ENCODE measurements at regions not wholly inside any gene's neighbourhood (a gene's known extent, or its start where the extent isn't known, plus 50 kb on each side); places are given as distances from the start of the nearest gene placed in this dataset.
"Not testable (repeated sequence)": the region's sequence is repeated elsewhere in the genome, so short reads cannot be mapped to it uniquely, and the experiment has no call there.

DNA sequence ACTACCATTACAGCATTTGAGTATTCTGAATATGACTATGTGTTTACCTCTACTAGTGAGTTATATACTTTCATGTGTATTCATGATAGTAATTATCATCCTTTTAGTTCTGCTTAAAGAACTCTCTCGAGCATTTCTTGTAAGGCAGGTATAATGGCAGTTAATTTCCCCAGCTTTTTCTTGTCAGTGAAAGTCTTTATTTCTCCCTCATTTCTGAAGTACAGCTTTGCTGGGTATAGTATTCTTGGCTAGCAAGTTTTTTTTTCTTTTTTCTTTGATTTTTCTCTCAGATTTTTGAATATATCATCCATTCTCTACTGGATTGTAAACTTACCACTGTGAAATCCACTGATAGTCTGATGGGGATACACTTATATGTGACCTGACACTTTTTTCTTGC lies 165.9 kb upstream of the ARHGAP5 start:
- no peak for TF ChIP-seq CTCF (IDR thresholded peaks at IDR 0.05; ENCODE audit: borderline replicate concordance, insufficient read depth, low read depth, low read length)
- H3K4me3 ChIP-seq (ENCODE audit: low read depth, low read length): no peak overlapping the region

DNA sequence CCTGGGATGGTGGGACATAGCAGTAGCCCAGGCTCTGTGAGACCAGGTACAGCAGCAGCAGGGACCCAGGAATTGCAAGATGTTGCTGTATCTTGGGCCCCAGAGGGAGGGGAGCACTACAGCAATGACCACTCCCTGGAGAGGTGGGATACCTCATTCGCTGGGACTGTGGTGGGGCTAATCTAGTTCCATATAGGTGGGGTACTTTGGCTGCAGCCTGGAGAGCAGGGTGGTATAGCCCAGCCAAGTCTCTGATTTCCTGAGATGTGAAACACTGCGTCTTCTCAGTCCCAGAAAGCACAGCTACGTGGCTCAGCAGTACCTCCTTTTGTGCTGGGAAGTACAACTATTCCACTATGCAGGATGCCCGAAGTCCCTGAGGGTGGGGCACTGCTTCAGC lies 163.7 kb upstream of the ARHGAP5 start:
- no peak overlapping the region for H3K4me3 ChIP-seq (ENCODE audit: low read depth, low read length)
- TF ChIP-seq CTCF (IDR thresholded peaks at IDR 0.05; ENCODE audit: borderline replicate concordance, insufficient read depth, low read depth, low read length): no peak

GRCh38 chr14:31918289-31918688 lies 158.8 kb upstream of the ARHGAP5 start:
- H3K4me3 ChIP-seq (ENCODE audit: low read depth, low read length): not testable (repeated sequence)

DNA sequence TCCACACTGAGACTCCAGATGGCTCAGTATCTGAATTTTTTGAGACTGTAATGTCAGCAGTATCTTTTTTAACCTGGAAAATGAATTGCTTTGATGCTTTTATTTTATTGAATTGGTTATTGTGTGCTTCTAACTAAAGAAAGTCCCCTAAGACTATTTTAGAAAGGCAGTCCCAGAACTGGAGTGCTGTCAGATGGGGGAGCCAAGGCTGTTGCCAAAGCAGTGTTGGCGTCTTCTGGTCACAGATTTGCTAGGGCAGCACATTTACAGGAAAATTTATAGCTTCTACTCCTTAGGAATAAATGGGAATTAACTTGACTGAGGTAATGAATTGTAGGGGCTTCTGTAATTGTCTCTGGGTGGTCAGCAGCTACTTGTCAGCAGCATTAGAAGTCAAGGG lies 157.1 kb upstream of the ARHGAP5 start:
- TF ChIP-seq CTCF (IDR thresholded peaks at IDR 0.05; ENCODE audit: borderline replicate concordance, insufficient read depth, low read depth, low read length): no peak
- H3K4me3 ChIP-seq (ENCODE audit: low read depth, low read length): no peak overlapping the region

- TF ChIP-seq CTCF (IDR thresholded peaks at IDR 0.05; ENCODE audit: borderline replicate concordance, insufficient read depth, low read depth, low read length): no peak
- H3K4me3 ChIP-seq (ENCODE audit: low read depth, low read length): no peak overlapping the region
Measured at GRCh38 chr14:31920989-31921650, 156.0 kb upstream of the ARHGAP5 start.

GRCh38 chr14:31921721-31922120 lies 155.4 kb upstream of the ARHGAP5 start:
- H3K4me3 ChIP-seq (ENCODE audit: low read depth, low read length): no peak overlapping the region
- TF ChIP-seq CTCF (IDR thresholded peaks at IDR 0.05; ENCODE audit: borderline replicate concordance, insufficient read depth, low read depth, low read length): no peak

DNA sequence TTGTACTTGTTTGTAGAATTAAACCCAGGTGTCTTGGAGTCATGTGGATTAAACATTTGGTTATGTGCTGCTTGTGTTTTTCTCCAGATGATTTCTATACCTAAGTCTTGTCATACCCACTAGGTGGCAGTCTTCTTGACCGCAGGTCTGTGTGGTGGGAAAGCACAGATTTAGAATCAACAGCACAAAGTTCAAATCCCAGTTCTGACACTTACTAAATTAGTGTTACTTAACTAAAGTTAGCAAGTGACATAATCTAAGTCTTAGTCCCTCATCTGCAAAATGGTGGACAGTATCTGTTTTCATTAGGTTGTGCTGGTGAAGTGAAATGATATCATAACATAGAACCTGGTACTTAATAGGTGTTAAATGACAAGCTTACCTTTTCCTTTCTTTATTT lies 151.0 kb upstream of the ARHGAP5 start:
- TF ChIP-seq CTCF (IDR thresholded peaks at IDR 0.05; ENCODE audit: borderline replicate concordance, insufficient read depth, low read depth, low read length): peak; percentile 60; the same call in 1 of the 2 replicates
- H3K4me3 ChIP-seq (ENCODE audit: low read depth, low read length): no peak overlapping the region

Data from GM12875 (cell line).